Hepatocyte (in vitro differentiated cells): ENCODE measurements at regions not wholly inside any gene's neighbourhood (a gene's known extent, or its start where the extent isn't known, plus 50 kb on each side); places are given as distances from the start of the nearest gene placed in this dataset.
"Not testable (repeated sequence)": the region's sequence is repeated elsewhere in the genome, so short reads cannot be mapped to it uniquely, and the experiment has no call there.

ENCODE experiments used
- DNase-seq: peaks from one replicate; pipeline ENCODE4 v3.0.0-alpha.2; 2016; ENCODE audit warnings: low spot score
- H2AFZ ChIP-seq: fragments of 200-600 bp; sonication (generic); 2 replicates; pipeline ENCODE4 v1.6.0; 2016; ENCODE audit warnings: antibody characterized with exemption, mild to moderate bottlenecking
- H3K27ac ChIP-seq: fragments of 200-600 bp; sonication (generic); 2 replicates; pipeline ENCODE4 v1.5.1; 2016; ENCODE audit warnings: mild to moderate bottlenecking
- H3K27me3 ChIP-seq: fragments of 200-600 bp; sonication (generic); 2 replicates; pipeline ENCODE4 v1.6.1; 2016
- H3K36me3 ChIP-seq: fragments of 200-600 bp; sonication (generic); replicated peaks from 2 replicates; pipeline ENCODE4 v1.5.1; 2016; ENCODE audit warnings: low read depth; ENCODE audit not compliant: insufficient read depth
- H3K4me1 ChIP-seq: fragments of 200-600 bp; sonication (generic); 2 replicates; pipeline ENCODE4 v1.5.1; 2016; ENCODE audit warnings: mild to moderate bottlenecking, moderate library complexity; ENCODE audit not compliant: insufficient read depth
- H3K4me2 ChIP-seq: fragments of 200-600 bp; sonication (generic); 2 replicates; pipeline ENCODE4 v1.6.0; 2016
- H3K4me3 ChIP-seq: fragments of 200-600 bp; sonication (generic); 2 replicates; pipeline ENCODE4 v1.5.1; 2016; ENCODE audit warnings: mild to moderate bottlenecking
- H3K79me2 ChIP-seq: fragments of 200-600 bp; sonication (generic); 2 replicates; pipeline ENCODE4 v1.6.0; 2017; ENCODE audit warnings: mild to moderate bottlenecking
- H3K9me2 ChIP-seq: fragments of 200-600 bp; sonication (generic); replicated peaks from 2 replicates; pipeline ENCODE4 v1.6.0; 2017; ENCODE audit warnings: mild to moderate bottlenecking; ENCODE audit not compliant: insufficient read depth
- H3K9me3 ChIP-seq: fragments of 200-600 bp; sonication (generic); 2 replicates; pipeline ENCODE4 v1.5.1; 2016; ENCODE audit warnings: low read depth, mild to moderate bottlenecking
- H4K20me1 ChIP-seq: fragments of 200-600 bp; sonication (generic); 2 replicates; pipeline ENCODE4 v1.6.0; 2016; ENCODE audit warnings: mild to moderate bottlenecking; ENCODE audit not compliant: insufficient read depth, poor library complexity, severe bottlenecking
- EZH2 ChIP-seq: fragments of 200-600 bp; sonication (generic); IDR thresholded peaks from 2 replicates; pipeline ENCODE4 v1.6.1; 2016; ENCODE audit warnings: antibody characterized with exemption, mild to moderate bottlenecking, borderline replicate concordance
- EZH2phosphoT487 ChIP-seq: fragments of 200-600 bp; sonication (generic); IDR thresholded peaks from one replicate; pipeline ENCODE4 v1.6.1; 2018; ENCODE audit warnings: antibody characterized with exemption, mild to moderate bottlenecking, low read depth, moderate library complexity; ENCODE audit not compliant: unreplicated experiment, severe bottlenecking
- WGBS: methylation state at CpG from one replicate; pipeline ENCODE4 v1.1.6; 2016; ENCODE audit warnings: low lambda C conversion rate; ENCODE audit errors: missing lambda C conversion rate; 5-methylcytosine and 5-hydroxymethylcytosine counted together
- TF ChIP-seq, protein P1 (sequence below): fragments of 200-600 bp; sonication (generic); IDR thresholded peaks from 2 replicates; pipeline ENCODE4 v1.5.1; 2016; ENCODE audit warnings: antibody characterized with exemption, mild to moderate bottlenecking; ENCODE audit not compliant: poor library complexity

DNA sequence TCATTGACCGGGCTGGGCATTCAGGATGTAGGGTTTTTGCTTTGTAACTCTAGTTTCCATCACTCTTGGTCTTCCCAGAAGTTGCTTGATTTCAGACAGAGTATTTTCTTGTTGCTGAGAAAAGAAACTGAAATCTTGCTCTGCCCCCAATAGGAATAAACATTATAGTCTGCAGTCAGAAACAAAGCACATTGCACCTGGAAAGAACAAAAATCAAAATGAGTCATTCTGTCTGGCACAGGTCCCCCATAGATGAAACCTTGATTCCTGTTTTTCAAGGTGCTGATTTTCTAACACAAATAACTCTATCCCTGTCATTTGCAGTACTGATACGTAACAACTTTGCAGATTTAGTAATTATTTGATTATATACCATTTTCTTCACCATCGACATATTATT, 232.1 kb downstream of the FBXO4 start:
- Histone ChIP-seq H3K4me3 (no peak overlapping the region), H3K79me2 (no peaks in the 10 kb centered on the region), H3K9me3 (no peaks in the 10 kb centered on the region), H3K4me2 (no peak overlapping the region), H4K20me1 (no peaks in the 10 kb centered on the region), H3K9me2 (no peaks in the 10 kb centered on the region), H3K27ac (no peak overlapping the region), H3K36me3 (no peaks in the 10 kb centered on the region), H3K4me1 (no peaks in the 10 kb centered on the region), H3K27me3 (no peaks in the 10 kb centered on the region), H2AFZ (no peak overlapping the region)
- no peak for DNase-seq
- TF ChIP-seq, protein P1, sequence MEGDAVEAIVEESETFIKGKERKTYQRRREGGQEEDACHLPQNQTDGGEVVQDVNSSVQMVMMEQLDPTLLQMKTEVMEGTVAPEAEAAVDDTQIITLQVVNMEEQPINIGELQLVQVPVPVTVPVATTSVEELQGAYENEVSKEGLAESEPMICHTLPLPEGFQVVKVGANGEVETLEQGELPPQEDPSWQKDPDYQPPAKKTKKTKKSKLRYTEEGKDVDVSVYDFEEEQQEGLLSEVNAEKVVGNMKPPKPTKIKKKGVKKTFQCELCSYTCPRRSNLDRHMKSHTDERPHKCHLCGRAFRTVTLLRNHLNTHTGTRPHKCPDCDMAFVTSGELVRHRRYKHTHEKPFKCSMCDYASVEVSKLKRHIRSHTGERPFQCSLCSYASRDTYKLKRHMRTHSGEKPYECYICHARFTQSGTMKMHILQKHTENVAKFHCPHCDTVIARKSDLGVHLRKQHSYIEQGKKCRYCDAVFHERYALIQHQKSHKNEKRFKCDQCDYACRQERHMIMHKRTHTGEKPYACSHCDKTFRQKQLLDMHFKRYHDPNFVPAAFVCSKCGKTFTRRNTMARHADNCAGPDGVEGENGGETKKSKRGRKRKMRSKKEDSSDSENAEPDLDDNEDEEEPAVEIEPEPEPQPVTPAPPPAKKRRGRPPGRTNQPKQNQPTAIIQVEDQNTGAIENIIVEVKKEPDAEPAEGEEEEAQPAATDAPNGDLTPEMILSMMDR: no peak
- no peak for TF ChIP-seq EZH2
- no peak for TF ChIP-seq EZH2phosphoT487
- WGBS: 78% methylated on average over 3 of the region's 3 CpGs

DNA sequence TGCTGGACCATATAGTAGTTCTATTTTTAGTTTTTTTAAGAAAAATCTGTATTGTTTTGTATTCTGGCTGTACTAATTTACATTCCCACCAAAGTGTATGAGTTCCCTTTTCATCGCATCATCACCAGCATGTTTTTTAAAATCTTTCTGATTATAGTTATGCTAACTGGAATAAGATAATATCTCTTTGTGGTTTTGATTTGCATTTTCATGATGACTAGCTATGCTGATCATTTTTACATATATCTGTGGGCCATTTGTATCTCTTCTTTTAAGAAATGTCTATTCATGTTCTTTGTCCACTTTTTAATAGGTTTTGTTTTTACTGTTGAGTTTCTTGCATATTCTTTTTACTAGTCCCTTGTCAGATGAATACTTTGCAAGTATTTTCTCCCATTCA, 238.0 kb downstream of the FBXO4 start:
- TF ChIP-seq EZH2 (no peak), EZH2phosphoT487 (no peak)
- TF ChIP-seq, protein P1: no peak
- WGBS: 100% methylated on average over 1 of the region's 1 CpG
- no peaks in the 10 kb centered on the region for H4K20me1 ChIP-seq
- no peaks in the 10 kb centered on the region for H3K9me3 ChIP-seq
- no peaks in the 10 kb centered on the region for H3K27me3 ChIP-seq
- no peak overlapping the region for H3K27ac ChIP-seq
- no peaks in the 10 kb centered on the region for H3K9me2 ChIP-seq
- no peaks in the 10 kb centered on the region for H3K79me2 ChIP-seq
- no peak overlapping the region for H2AFZ ChIP-seq
- no peak for DNase-seq
- H3K4me2 ChIP-seq: no peak overlapping the region
- no peak overlapping the region for H3K4me3 ChIP-seq
- H3K36me3 ChIP-seq: no peaks in the 10 kb centered on the region
- H3K4me1 ChIP-seq: no peaks in the 10 kb centered on the region

DNA sequence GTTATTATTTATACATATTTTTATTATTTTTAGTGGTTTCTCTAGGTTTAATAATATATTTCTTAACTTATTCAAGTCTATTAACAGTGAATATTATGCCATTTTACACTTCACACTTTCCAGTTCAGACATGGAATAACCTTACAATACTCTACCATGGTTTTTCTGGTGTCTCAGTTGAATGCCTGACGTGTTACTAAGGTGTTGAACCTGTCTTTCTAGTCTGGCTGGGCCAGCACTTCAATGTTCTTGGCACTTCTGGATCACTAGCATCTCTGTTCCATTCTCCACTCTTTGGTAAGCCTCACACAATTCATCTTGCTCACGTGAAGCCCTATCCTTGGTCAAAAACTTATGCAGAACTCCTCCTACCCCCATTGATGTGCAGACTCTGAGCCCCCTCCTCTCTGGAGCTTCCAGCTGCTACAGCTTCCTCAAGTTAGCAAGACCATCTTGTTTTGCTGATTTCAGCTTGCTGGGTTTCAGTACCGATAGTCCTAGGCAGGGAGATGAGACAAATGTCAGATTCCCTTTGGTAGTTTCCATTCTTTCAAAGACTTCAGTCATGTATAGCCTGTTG, 243.1 kb downstream of the FBXO4 start:
- H3K4me2 ChIP-seq: no peak overlapping the region
- no peaks in the 10 kb centered on the region for H3K9me3 ChIP-seq
- no peaks in the 10 kb centered on the region for H3K9me2 ChIP-seq
- H3K4me3 ChIP-seq: no peak overlapping the region
- no peak overlapping the region for H3K27ac ChIP-seq
- H3K4me1 ChIP-seq: no peaks in the 10 kb centered on the region
- TF ChIP-seq EZH2phosphoT487: no peak
- no peak for TF ChIP-seq EZH2
- TF ChIP-seq, protein P1: no peak
- 55% methylated on average over 3 of the region's 3 CpGs for WGBS
- no peaks in the 10 kb centered on the region for H4K20me1 ChIP-seq
- no peaks in the 10 kb centered on the region for H3K27me3 ChIP-seq
- no peak overlapping the region for H2AFZ ChIP-seq
- no peak for DNase-seq
- no peaks in the 10 kb centered on the region for H3K36me3 ChIP-seq
- no peaks in the 10 kb centered on the region for H3K79me2 ChIP-seq

DNA sequence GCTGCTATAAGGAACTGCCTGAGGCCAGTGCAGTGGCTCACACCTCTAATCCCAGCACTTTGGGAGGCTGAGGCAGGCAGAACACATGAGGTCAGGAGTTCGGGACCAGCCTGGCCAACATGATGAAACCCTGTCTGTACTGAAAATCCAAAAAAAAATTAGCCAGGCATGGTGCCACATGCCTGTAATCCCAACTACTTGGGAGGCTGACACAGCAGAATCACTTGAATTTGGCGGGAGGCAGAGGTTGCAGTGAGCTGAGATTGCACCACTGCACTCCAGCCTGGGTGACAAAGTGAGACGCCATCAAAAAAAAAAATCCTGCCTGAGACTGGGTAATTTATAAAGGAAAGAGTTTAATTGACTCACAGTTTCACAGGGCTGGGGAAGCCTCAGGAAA, 247.1 kb upstream of the GHR start:
- not testable (repeated sequence) for H3K4me3 ChIP-seq, H3K79me2 ChIP-seq

DNA sequence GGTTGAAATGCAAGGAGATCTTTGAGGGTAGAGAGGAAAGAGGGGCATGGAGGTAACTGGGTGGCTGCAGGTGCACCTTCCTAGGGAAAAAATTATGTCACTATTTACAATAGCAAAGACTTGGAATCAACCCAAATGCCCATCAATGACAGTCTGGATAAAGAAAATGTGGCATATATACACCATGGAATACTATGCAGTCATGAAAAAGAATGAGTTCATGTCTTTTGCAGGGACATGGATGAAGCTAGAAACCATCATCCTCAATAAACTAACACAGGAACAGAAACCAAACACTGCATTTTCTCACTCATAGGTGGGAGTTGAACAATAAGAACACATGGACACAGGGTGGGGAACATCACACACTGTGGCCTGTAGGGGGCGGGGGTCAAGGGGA, 243.4 kb upstream of the GHR start:
- not testable (repeated sequence) for H3K9me3 ChIP-seq, H2AFZ ChIP-seq, H3K4me1 ChIP-seq, H4K20me1 ChIP-seq, H3K4me3 ChIP-seq, DNase-seq, H3K9me2 ChIP-seq, H3K27me3 ChIP-seq, H3K27ac ChIP-seq, H3K79me2 ChIP-seq, H3K36me3 ChIP-seq, H3K4me2 ChIP-seq
- WGBS: 31% methylated on average over 1 of the region's 1 CpG

More for the DNA sequence above, 247.1 kb upstream of the GHR start:
- H3K4me1 ChIP-seq, H3K9me3 ChIP-seq, H3K36me3 ChIP-seq, H2AFZ ChIP-seq, H3K27ac ChIP-seq, DNase-seq, H3K4me2 ChIP-seq, H3K9me2 ChIP-seq, H4K20me1 ChIP-seq, H3K27me3 ChIP-seq: not testable (repeated sequence)
- 82% methylated on average over 3 of the region's 3 CpGs for WGBS
